Raji (cell line): ENCODE measurements at regions not wholly inside any gene's neighbourhood (a gene's known extent, or its start where the extent isn't known, plus 50 kb on each side); places are given as distances from the start of the nearest gene placed in this dataset.

Experiments
- POLR2A ChIP-seq: IDR thresholded peaks from 2 replicates; pipeline ENCODE4 v1.6.1; 2011; ENCODE audit warnings: low read depth, low read length, control low read depth; ENCODE audit not compliant: insufficient read depth

- TF ChIP-seq POLR2A = no peak
Observed at GRCh38 chr5:158064334-158065123, 205.6 kb upstream of the CLINT1 start.

GRCh38 chr5:158063052-158063451, 204.1 kb upstream of the CLINT1 start:
- TF ChIP-seq POLR2A = no peak

GRCh38 chr5:158061451-158061850, 202.5 kb upstream of the CLINT1 start:
- TF ChIP-seq POLR2A = no peak

- no peak for TF ChIP-seq POLR2A
Observed at GRCh38 chr5:158060212-158060611, 201.3 kb upstream of the CLINT1 start.

- TF ChIP-seq POLR2A = no peak
Observed at GRCh38 chr5:158058208-158059120, 199.5 kb upstream of the CLINT1 start.

GRCh38 chr5:158056130-158056825, 197.3 kb upstream of the CLINT1 start:
- no peak for TF ChIP-seq POLR2A

GRCh38 chr5:158055111-158055501, 196.2 kb upstream of the CLINT1 start:
- no peak for TF ChIP-seq POLR2A

GRCh38 chr5:158054223-158055110, 195.5 kb upstream of the CLINT1 start:
- no peak for TF ChIP-seq POLR2A

GRCh38 chr5:158051036-158051435, 192.1 kb upstream of the CLINT1 start:
- TF ChIP-seq POLR2A = no peak

GRCh38 chr5:158050421-158050820, 191.5 kb upstream of the CLINT1 start:
- TF ChIP-seq POLR2A = no peak

- no peak for TF ChIP-seq POLR2A
Observed at GRCh38 chr5:158049459-158049858, 190.5 kb upstream of the CLINT1 start.

- no peak for TF ChIP-seq POLR2A
Observed at GRCh38 chr5:158045696-158046095, 186.8 kb upstream of the CLINT1 start.

GRCh38 chr5:158039911-158040347, 181.0 kb upstream of the CLINT1 start:
- no peak for TF ChIP-seq POLR2A

- no peak for TF ChIP-seq POLR2A
Observed at GRCh38 chr5:158039441-158039840, 180.5 kb upstream of the CLINT1 start.
